B cell (primary cell): ENCODE measurements at regions not wholly inside any gene's neighbourhood (a gene's known extent, or its start where the extent isn't known, plus 50 kb on each side); places are given as distances from the start of the nearest gene placed in this dataset.

Source experiments
- ATAC-seq: fragments of 200-7000 bp; cut with Tn5 transposase; one replicate; pipeline ENCODE4 v1.10.0; 2021; ENCODE audit warnings: low read depth, mild to moderate bottlenecking, moderate number of reproducible peaks, moderate library complexity
- CTCF ChIA-PET: fragments of 350-600 bp; sonication (Branson Sonifier 250); formaldehyde crosslinking; loops from one replicate; lab custom pipeline; 2021; ENCODE audit warnings: antibody characterized with exemption, inconsistent platforms; lab: Charles Lee
- POLR2A ChIA-PET: fragments of 350-600 bp; sonication (Branson Sonifier 250); formaldehyde crosslinking; loops from one replicate; lab custom pipeline; 2021; ENCODE audit warnings: antibody characterized with exemption; lab: Charles Lee
- DNase-seq: peaks from one replicate; pipeline ENCODE4 v3.0.0; 2013
- H2AFZ ChIP-seq: 2 replicates; pipeline ENCODE4 v1.6.1; 2012; ENCODE audit warnings: mild to moderate bottlenecking, low read depth, low read length; ENCODE audit not compliant: insufficient read depth, poor library complexity, severe bottlenecking
- H3K27ac ChIP-seq, 2 donors: 1 replicate in 1 of 2; 2 replicates in 1 of 2; pipeline ENCODE4 v1.5.1; 2012 to 2013; ENCODE audit warnings: low read length in 2 of 2, mild to moderate bottlenecking in 2 of 2, moderate library complexity in 1 of 2
- H3K27me3 ChIP-seq, 4 experiments: fragments of 200-600 bp in 1 of 4; sonication (generic) in 1 of 4; replicated peaks in 1 of 4; 1 replicate in 2 of 4; 2 replicates in 2 of 4; pipeline versions ENCODE4 v1.6.1 to v1.7.0; 2013 to 2016; ENCODE audit warnings: low read length in 3 of 4, mild to moderate bottlenecking in 2 of 4, mixed read lengths in 1 of 4, moderate library complexity in 1 of 4; ENCODE audit not compliant: insufficient read depth in 4 of 4, control insufficient read depth in 3 of 4; ENCODE audit errors: control extremely low read depth in 1 of 4
- H3K36me3 ChIP-seq, 2 experiments: replicated peaks in 1 of 2; 1 replicate in 1 of 2; 2 replicates in 1 of 2; pipeline versions ENCODE4 v1.6.1 to v1.7.1; 2013; ENCODE audit warnings: low read length in 1 of 2; ENCODE audit not compliant: insufficient read depth in 2 of 2, control insufficient read depth in 1 of 2; ENCODE audit errors: control extremely low read depth in 1 of 2, extremely low read depth in 1 of 2
- H3K4me1 ChIP-seq, 2 donors: fragments of 200-600 bp in 1 of 2; sonication (generic) in 1 of 2; 1 replicate in 1 of 2; 2 replicates in 1 of 2; pipeline versions ENCODE4 v1.5.1 to v1.6.1; 2013 to 2017; ENCODE audit warnings: low read length in 2 of 2; ENCODE audit not compliant: control insufficient read depth in 2 of 2, insufficient read depth in 2 of 2
- H3K4me2 ChIP-seq: replicated peaks from 2 replicates; pipeline ENCODE3; 2012; ENCODE audit warnings: mild to moderate bottlenecking, low read depth, low read length; ENCODE audit not compliant: poor library complexity, severe bottlenecking
- H3K4me3 ChIP-seq, 5 experiments: fragments of 200-600 bp in 1 of 5; sonication (generic) in 1 of 5; 1 replicate in 3 of 5; 2 replicates in 2 of 5; pipeline versions ENCODE4 v1.5.1 to v1.7.0; 2011 to 2016; ENCODE audit warnings: low read length in 4 of 5, mild to moderate bottlenecking in 4 of 5, low read depth in 2 of 5, control low read depth in 1 of 5, moderate library complexity in 1 of 5; ENCODE audit not compliant: insufficient read depth in 1 of 5; ENCODE audit errors: control extremely low read depth in 1 of 5, extremely low read depth in 1 of 5
- H3K79me2 ChIP-seq: fragments of 200-600 bp; sonication (generic); one replicate; pipeline ENCODE4 v1.6.0; 2016; ENCODE audit warnings: low read length; ENCODE audit not compliant: control insufficient read depth, insufficient read depth
- H3K9ac ChIP-seq: fragments of 200-600 bp; sonication (generic); 2 replicates; pipeline ENCODE4 v1.6.1; 2017; ENCODE audit warnings: mild to moderate bottlenecking, low read length, moderate library complexity
- H3K9me3 ChIP-seq, 3 donors: one replicate each; pipeline versions ENCODE4 v1.6.1 to v1.7.1; 2013; ENCODE audit warnings: low read length in 2 of 3; ENCODE audit not compliant: control insufficient read depth in 2 of 3, insufficient read depth in 1 of 3; ENCODE audit errors: control extremely low read depth in 1 of 3
- H4K20me1 ChIP-seq: 2 replicates; pipeline ENCODE4 v1.6.0; 2012; ENCODE audit warnings: mild to moderate bottlenecking, low read length; ENCODE audit not compliant: insufficient read depth, control insufficient read depth, poor library complexity, severe bottlenecking
- H3K27ac Mint-ChIP-seq: one replicate; pipeline ENCODE4 v1.8.0; 2021; ENCODE audit warnings: mixed read lengths
- H3K27me3 Mint-ChIP-seq: one replicate; pipeline ENCODE4 v1.8.0; 2021; ENCODE audit warnings: mixed read lengths
- H3K4me1 Mint-ChIP-seq: one replicate; pipeline ENCODE4 v1.8.0; 2021; ENCODE audit warnings: mixed read lengths
- H3K4me3 Mint-ChIP-seq: one replicate; pipeline ENCODE4 v1.8.0; 2021; ENCODE audit warnings: mixed read lengths
- H3K9me3 Mint-ChIP-seq: one replicate; pipeline ENCODE4 v1.8.0; 2022; ENCODE audit warnings: mixed read lengths; ENCODE audit not compliant: insufficient read depth
- EZH2 ChIP-seq: IDR thresholded peaks from 2 replicates; pipeline ENCODE4 v1.6.1; 2012; ENCODE audit warnings: borderline replicate concordance, low read depth, mild to moderate bottlenecking, moderate library complexity, low read length; ENCODE audit not compliant: insufficient read depth, poor library complexity, severe bottlenecking
- WGBS: methylation state at CpG from one replicate; pipeline ENCODE4 v1.1.5; 2013; ENCODE audit warnings: missing lambda C conversion rate; ENCODE audit not compliant: insufficient coverage; 5-methylcytosine and 5-hydroxymethylcytosine counted together
- intact Hi-C: fragments of 100-400 bp; cut with micrococcal nuclease; formaldehyde crosslinking; loops from one replicate; pipeline ENCODE4 v1.10.0; 2022
- TF ChIP-seq, protein P1 (sequence below): fragments of 200-600 bp; IDR thresholded peaks from one replicate; pipeline ENCODE4 v1.8.0; 2022; ENCODE audit warnings: antibody characterized with exemption, mild to moderate bottlenecking

DNA sequence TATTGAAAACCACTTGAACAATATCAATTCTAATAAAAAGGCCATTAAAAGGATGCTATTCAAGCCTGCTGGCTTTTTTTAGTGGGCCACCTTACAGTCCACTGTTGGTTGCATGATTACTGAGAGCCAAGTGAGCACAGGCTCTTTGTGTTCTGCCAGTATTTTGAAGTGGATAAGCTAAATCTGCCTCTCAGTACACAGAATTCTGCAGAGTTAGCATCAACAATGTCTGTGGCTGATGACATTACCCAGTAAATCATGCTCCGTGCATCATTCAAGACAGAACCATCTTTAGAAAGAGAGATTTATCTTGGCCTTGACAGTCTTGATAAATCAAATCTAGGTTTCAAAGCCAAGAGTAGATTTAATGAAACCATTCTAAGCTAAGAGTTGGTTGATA lies 119.0 kb upstream of the GNPDA2 start:
- DNase-seq (no peak), ATAC-seq (no peak)
- intact Hi-C loops: no loop called here
- Histone ChIP-seq H3K4me2 (no peak overlapping the region), H3K36me3 (no peaks in the 10 kb centered on the region), H3K27ac (no peak overlapping the region), H3K9ac (no peak overlapping the region), H3K4me1 (no peaks in the 10 kb centered on the region), H4K20me1 (no peaks in the 10 kb centered on the region), H3K4me3 (no peak overlapping the region), H2AFZ (no peak overlapping the region), H3K79me2 (no peaks in the 10 kb centered on the region), H3K9me3 (no peaks in the 10 kb centered on the region), H3K27me3 (no peaks in the 10 kb centered on the region)
- no peaks in the 10 kb centered on the region for H3K4me1 Mint-ChIP-seq
- ChIA-PET POLR2A (no interaction called here), CTCF (no interaction called here)
- no peak for TF ChIP-seq EZH2
- TF ChIP-seq, protein P1, sequence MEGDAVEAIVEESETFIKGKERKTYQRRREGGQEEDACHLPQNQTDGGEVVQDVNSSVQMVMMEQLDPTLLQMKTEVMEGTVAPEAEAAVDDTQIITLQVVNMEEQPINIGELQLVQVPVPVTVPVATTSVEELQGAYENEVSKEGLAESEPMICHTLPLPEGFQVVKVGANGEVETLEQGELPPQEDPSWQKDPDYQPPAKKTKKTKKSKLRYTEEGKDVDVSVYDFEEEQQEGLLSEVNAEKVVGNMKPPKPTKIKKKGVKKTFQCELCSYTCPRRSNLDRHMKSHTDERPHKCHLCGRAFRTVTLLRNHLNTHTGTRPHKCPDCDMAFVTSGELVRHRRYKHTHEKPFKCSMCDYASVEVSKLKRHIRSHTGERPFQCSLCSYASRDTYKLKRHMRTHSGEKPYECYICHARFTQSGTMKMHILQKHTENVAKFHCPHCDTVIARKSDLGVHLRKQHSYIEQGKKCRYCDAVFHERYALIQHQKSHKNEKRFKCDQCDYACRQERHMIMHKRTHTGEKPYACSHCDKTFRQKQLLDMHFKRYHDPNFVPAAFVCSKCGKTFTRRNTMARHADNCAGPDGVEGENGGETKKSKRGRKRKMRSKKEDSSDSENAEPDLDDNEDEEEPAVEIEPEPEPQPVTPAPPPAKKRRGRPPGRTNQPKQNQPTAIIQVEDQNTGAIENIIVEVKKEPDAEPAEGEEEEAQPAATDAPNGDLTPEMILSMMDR: no peak
- no peaks in the 10 kb centered on the region for H3K9me3 Mint-ChIP-seq
- WGBS: 80% methylated on average over 1 of the region's 1 CpG
- no peaks in the 10 kb centered on the region for H3K27me3 Mint-ChIP-seq
- no peak overlapping the region for H3K27ac Mint-ChIP-seq
- H3K4me3 Mint-ChIP-seq: no peak overlapping the region

DNA sequence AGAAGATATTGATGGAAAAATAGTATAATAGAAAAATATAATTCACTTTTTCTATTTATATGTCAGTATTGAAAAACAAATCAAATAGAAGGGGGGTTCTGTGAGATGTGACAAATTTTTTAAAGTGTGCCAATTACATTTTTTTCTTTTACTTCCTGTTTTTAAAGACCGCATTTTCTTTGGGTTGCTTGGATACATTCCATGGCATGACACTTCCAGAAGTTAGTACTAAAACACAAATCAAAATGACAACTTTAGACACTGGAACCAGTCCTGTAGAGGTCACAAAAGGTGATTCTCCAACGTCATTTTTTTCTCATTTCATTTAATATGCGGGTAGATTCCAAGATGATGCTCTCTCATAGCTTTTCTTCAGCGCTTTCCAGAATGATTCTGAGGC lies 116.2 kb upstream of the GNPDA2 start:
- WGBS: no CpG with 5 or more reads among the region's 4 CpGs
- DNase-seq (no peak), ATAC-seq (no peak)
- H3K4me1 ChIP-seq: no peaks in the 10 kb centered on the region
- no peak overlapping the region for H2AFZ ChIP-seq
- H3K4me3 ChIP-seq: no peak overlapping the region
- H3K27me3 ChIP-seq: no peaks in the 10 kb centered on the region
- ChIA-PET CTCF (no interaction called here), POLR2A (no interaction called here)
- H4K20me1 ChIP-seq: no peaks in the 10 kb centered on the region
- no peaks in the 10 kb centered on the region for H3K27me3 Mint-ChIP-seq
- intact Hi-C loops: no loop called here
- no peak for TF ChIP-seq EZH2
- TF ChIP-seq, protein P1: no peak
- no peak overlapping the region for H3K4me2 ChIP-seq
- H3K9ac ChIP-seq: no peak overlapping the region
- no peaks in the 10 kb centered on the region for H3K79me2 ChIP-seq
- H3K27ac Mint-ChIP-seq: no peak overlapping the region
- no peaks in the 10 kb centered on the region for H3K36me3 ChIP-seq
- H3K9me3 ChIP-seq: no peaks in the 10 kb centered on the region
- no peak overlapping the region for H3K4me3 Mint-ChIP-seq
- no peak overlapping the region for H3K27ac ChIP-seq
- H3K4me1 Mint-ChIP-seq: no peaks in the 10 kb centered on the region
- no peaks in the 10 kb centered on the region for H3K9me3 Mint-ChIP-seq
